Dermis blood vessel endothelial cell (primary cell): ENCODE measurements at regions not wholly inside any gene's neighbourhood (a gene's known extent, or its start where the extent isn't known, plus 50 kb on each side); places are given as distances from the start of the nearest gene placed in this dataset.

Experiments
- DNase-seq: peaks from one replicate; pipeline ENCODE4 v3.0.0; 2010

DNA sequence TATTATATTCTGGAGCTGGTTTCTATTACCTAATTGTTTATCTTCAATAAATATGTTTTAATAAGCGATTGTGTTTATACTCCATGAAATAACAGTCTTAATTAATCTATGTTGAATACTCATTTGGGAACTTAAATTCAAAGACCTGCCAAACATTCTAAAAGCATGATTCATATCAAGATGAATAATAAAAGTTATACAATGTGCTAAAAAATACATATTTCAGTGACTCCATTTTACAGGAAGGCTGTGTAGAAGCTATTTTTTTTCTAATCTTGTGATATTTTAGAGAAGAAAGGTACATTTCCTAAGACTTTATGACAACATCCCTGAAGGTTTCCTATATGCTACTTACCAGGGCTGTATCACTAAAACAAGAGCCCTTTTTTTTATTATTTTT is 417.9 kb downstream of the NFIB start:
- peak; percentile 57 for DNase-seq

- DNase-seq, result no peak
Measured at GRCh38 chr9:13885258-13885657, 428.7 kb downstream of the NFIB start.

DNA sequence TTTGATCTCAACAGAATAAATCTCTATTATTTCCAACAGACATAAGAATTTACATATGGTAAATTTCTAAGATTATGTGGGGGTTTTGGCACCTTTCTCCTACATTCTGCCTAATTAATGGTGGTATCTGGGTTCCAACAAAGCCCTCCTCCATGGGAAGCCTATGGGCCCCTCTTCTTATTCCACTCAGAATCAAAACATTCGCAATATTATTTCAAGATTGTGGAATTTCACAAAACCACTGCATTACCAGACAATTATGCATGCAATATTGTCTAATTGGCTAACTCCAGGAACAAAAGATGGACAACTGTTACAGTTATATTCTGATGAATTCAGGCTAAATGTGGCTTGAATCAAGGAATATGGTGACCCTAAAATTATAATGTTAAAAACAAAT is 434.0 kb downstream of the NFIB start:
- no peak for DNase-seq

DNA sequence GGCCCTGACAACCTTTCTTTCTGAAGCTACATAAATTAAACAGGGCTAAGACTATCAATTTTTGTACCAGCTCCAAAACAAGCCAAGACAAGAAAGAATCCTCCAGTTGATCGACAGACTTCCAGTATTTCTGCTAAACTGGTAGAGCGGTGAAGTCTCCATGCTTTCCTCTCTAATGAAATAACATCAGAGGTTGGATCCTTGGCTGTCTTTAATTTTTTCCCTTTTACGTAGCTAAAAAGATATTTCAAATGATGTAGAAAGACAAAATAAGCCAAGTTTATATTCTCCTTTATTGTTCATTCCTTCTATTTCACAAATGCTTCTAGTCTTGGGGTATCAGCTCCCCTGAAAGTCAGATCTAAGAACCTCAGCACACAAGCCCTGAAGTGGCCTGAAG is 434.9 kb downstream of the NFIB start:
- no peak for DNase-seq

- no peak for DNase-seq
Measured at GRCh38 chr9:13878241-13878711, 435.7 kb downstream of the NFIB start.

DNA sequence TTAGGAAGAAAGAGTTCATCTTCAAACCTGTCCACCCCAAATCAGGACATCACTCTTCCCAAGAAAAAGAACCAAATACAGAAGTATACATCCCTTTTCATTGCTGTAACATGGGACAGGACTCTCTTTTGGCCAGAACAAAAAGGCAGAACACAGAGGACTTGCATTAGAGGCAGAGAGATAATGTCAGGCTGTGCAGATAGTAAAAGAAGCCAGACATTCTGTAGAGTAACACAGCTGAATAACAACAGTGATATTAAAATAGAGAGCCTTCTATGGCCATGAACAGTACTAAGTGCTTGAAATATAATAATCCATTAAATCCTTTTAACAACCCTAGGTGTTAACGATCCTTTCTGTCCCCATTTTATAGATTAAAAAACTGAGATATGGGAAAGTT is 437.2 kb downstream of the NFIB start:
- no peak for DNase-seq

- DNase-seq, result no peak
Measured at GRCh38 chr9:13873203-13873602, 440.7 kb downstream of the NFIB start.

DNA sequence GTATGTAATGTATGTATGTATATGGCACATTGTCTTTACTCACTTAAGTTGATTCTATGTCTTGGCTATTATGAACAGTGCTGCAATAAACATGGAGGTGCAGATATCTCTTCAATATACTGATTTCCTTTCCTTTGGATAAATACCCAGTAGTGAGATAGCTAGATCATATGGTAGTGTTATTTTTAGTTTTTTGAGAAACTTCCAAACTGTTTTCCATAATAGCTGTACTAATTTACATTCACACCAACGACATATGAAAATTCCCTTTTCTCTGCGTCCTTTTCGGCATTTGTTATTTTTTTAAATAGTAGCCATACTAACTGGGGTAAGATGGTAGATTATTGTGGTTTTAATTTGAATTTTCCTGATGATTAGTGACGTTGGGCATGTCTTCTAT is 445.6 kb downstream of the NFIB start:
- DNase-seq, result no peak

- DNase-seq, result no peak
Measured at GRCh38 chr9:13865869-13866268, 448.1 kb downstream of the NFIB start.

GRCh38 chr9:13863112-13863511 is 450.8 kb downstream of the NFIB start:
- DNase-seq, result peak; percentile 3

DNA sequence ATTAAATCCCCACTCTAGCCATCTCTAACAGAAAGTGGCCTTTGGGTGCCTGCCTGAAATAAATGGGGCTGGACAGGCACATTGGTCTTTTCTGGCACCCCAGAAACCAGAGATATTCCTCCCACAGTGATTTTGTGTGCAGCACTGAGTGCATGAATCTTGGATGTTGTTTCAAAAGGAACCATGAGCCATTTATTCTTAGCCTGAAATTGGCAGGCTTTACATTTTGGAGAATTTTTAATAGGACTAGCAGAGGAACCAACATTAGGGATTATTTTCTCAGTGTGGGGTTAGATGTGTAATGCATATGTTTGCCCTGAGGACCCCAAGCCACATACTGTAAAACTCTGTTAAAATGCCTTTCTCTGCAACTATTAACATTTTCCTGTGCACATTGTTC is 451.3 kb downstream of the NFIB start:
- DNase-seq, result no peak

- DNase-seq, result peak; percentile 17
Measured at GRCh38 chr9:13860946-13861640, 452.8 kb downstream of the NFIB start.

DNA sequence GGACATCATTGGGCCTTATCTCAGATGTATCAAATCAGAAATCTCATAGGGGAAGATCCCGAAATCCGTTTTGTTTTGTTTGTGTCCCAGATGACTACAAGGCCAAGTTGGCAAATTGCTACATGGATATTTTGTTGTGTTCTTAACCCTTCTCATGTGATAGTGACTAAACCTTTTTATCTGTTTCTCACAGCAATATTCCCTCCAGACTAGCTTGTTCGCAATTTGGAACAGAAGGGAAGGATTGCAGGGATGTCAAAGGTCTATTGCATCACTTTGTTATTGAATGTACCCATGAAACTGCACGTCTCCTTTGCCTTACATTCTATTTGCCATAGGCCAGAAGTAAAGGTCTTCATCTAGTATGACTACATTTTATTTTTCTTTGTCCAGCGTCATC is 453.9 kb downstream of the NFIB start:
- no peak for DNase-seq

DNA sequence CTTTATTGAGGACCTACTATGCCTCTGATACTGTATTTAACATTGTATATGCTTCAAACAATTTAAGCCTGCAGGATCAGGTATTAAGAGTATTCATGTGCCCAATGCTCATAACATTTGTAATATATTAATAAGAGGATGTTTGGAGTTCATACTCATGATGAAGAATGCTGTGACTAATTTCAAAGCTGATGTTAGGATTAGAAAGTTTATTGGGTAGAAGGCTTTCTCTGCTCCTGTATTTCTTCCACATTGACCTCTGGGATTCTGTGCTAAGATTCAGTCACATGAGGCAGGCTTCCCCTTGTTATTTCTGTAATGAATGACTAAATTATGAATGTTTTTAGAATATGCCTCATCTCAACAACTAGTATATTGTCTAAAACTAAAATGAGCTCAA is 456.4 kb downstream of the NFIB start:
- DNase-seq, result peak; percentile 3

GRCh38 chr9:13847270-13847669 is 466.7 kb downstream of the NFIB start:
- DNase-seq, result no peak

- DNase-seq, result peak; percentile 51
Measured at GRCh38 chr9:13845460-13845859, 468.5 kb downstream of the NFIB start.

DNA sequence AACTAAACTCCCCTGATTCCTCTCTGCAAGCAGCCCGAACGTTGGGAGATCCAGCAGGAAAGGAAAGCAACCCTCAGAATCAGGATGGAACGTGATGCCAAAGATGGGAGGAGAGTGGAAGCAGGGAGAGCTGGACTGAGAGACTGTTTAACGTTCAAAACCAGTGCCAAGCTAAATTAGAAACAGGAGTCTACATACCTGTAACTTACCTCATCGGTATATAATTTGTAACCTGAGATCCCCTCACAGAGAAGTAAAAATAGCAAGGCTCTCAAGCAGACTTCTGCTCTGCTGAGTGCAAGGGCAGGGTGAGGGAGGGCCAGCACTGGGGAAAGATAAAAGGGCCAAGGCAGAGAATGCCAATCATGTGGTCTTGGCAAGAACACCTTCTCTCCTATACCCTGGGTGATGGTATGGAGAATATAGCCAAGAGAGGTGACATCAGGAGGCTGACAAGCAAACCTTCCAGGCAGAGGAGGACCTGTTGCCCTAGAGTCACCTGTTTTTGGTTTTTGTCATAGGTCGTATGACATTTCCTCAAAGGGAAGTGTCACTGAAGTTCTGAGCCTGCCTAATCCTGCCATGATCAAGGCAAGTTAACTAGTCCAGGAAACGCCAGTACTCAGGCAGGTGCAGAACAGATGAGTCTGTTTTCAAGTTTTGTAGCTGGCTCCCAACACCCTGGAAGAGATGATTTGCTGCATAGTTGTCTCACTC is 472.0 kb downstream of the NFIB start:
- DNase-seq, result no peak

DNA sequence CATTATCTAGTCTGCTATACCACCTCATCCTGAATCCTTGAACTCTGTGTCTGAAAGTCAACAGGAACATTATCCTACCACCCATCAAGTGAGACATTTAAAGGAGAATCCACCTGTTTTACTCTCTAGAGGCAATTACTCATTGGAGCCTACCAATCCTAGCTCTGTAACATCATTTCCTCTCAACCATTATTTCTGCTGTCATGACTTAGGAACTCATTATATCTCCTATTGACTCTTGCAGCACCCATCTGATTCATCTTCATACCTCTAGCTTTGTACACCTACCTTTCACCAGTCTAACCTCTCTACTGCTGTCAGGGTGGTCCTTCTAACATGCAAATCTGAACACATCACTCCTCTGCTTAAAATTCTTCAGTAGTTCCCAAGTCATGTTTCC is 481.5 kb downstream of the NFIB start:
- no peak for DNase-seq

DNA sequence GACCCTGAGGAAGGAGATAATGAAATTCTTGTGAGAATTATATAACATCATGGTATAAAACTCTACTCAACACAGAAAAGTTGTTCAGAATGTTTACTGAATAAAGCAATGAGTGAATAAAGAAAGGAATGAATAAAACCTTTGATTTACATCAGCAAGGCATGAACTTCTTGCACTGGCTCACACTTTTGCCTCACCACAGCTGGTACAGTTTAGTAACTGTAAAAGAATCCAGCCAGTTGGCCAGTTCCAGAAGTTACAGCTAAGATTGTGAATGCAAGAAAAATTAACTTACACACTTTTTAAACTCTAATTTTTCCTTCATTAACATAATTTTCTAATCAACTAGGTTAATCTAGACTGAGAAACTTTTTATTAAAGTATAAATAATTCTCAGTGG is 490.9 kb downstream of the NFIB start:
- DNase-seq, result no peak

DNA sequence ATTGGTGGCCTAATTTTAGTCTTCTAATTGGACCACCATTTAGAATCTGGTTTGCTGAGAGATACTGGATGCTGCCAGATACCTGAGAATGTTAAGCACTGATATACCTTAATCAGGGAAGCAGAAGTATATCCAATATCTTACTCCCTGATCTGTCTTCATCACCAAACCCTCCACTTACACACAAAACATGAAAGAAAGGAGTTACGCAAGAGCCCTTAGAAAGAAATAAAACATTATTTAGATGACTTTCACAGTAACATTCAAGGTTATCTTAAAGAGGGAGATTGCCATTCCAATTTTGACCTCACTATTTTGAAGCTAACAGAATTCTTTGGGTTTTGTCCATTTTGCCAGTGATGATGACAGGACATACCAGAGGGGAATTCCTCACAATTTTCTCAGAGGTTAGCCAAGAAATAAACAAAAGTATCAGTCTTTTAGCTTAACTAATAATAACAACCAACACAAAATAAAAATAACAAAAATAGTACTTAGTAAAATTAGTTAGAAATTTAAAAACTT is 496.1 kb downstream of the NFIB start:
- DNase-seq, result no peak

GRCh38 chr9:13816837-13817236 is 497.1 kb downstream of the NFIB start:
- no peak for DNase-seq

- DNase-seq, result peak; percentile 2
Measured at GRCh38 chr9:13814647-13815400, 499.1 kb downstream of the NFIB start.

DNA sequence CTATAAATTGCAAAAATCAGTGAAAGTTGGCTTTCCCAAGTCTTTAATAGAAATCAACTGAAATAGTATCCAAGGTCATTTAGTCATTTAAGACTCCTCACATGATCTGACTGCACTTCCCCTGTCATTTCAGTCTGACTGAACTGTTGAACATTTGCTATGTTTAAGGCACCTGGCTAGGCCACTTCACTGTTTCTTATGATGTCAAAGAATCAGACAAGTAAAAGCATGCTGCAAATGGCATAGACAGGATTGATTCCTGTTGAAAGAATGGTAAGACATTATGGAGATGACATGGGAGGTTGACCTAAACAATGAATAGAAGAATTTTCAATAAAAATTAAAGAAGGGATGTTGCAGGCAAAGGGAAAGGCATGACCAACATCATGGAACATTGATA is 502.1 kb downstream of the NFIB start:
- DNase-seq, result no peak

DNA sequence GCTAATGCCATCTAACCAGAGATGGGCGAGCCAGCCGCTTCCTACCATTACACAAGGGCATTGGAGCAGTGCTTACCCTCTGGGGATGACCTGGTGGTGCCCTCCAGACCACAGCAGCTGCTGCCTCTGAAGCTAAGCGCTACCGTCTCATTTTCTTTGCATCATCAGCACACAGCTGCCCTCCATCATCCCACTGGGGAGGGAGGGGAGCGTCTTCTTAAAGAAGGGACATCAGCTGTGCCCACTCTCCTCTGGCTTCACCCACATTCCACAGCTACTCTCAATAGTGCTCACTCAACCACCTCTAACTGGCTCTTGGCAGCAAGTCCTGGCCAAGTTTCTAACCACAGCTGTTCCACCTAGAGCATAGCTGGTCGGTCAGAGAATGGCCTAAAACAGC is 503.4 kb downstream of the NFIB start:
- no peak for DNase-seq
